ENCODE measurements at regions not wholly inside any gene's neighbourhood (a gene's known extent, or its start where the extent isn't known, plus 50 kb on each side); places are given as distances from the start of the nearest gene placed in this dataset.

- 82 to 86% methylated on average over 1 of the region's 1 CpG for WGBS, 2 donors
- no peak overlapping the region for H3K4me3 ChIP-seq (ENCODE audit: low read depth, poor library complexity, severe bottlenecking)
- TF ChIP-seq CTCF (IDR thresholded peaks at IDR 0.05) = no peak
- no peak for TF ChIP-seq POLR2A (IDR thresholded peaks at IDR 0.05)
- no peak for DNase-seq (ENCODE audit: low spot score in 2 of 2)
- intact Hi-C loops (cut with DNase I; ENCODE audit: low total_unique reads) = no loop called here
Observed at GRCh38 chr6:148044921-148045320, 297.7 kb upstream of the SASH1 start.

GRCh38 chr6:148053209-148053608 lies 289.4 kb upstream of the SASH1 start:
- WGBS, 2 donors = 95 to 96% methylated on average over 5 of the region's 5 CpGs
- TF ChIP-seq POLR2A (IDR thresholded peaks at IDR 0.05) (no peak), CTCF (IDR thresholded peaks at IDR 0.05) (no peak)
- intact Hi-C loops (cut with DNase I; ENCODE audit: low total_unique reads) = no loop called here
- no peak for DNase-seq (ENCODE audit: low spot score in 2 of 2)
- no peak overlapping the region for H3K4me3 ChIP-seq (ENCODE audit: low read depth, poor library complexity, severe bottlenecking)

GRCh38 chr6:148053796-148054195 lies 288.8 kb upstream of the SASH1 start:
- no peak overlapping the region for H3K4me3 ChIP-seq (ENCODE audit: low read depth, poor library complexity, severe bottlenecking)
- intact Hi-C loops (cut with DNase I; ENCODE audit: low total_unique reads) = no loop called here
- DNase-seq (ENCODE audit: low spot score in 2 of 2) = no peak
- TF ChIP-seq POLR2A (IDR thresholded peaks at IDR 0.05) = no peak

GRCh38 chr6:148054219-148054618 lies 288.4 kb upstream of the SASH1 start:
- intact Hi-C loops (cut with DNase I; ENCODE audit: low total_unique reads) = no loop called here
- TF ChIP-seq CTCF (IDR thresholded peaks at IDR 0.05) (no peak), POLR2A (IDR thresholded peaks at IDR 0.05) (no peak)
- no peak for DNase-seq (ENCODE audit: low spot score in 2 of 2)
- H3K4me3 ChIP-seq (ENCODE audit: low read depth, poor library complexity, severe bottlenecking) = no peak overlapping the region
- WGBS, 2 donors = 0 to 100% methylated on average over 1 of the region's 1 CpG

GRCh38 chr6:148055419-148055818 lies 287.2 kb upstream of the SASH1 start:
- intact Hi-C loops (cut with DNase I; ENCODE audit: low total_unique reads) = no loop called here
- WGBS, 2 donors = 82 to 83% methylated on average over 3 of the region's 3 CpGs
- TF ChIP-seq CTCF (IDR thresholded peaks at IDR 0.05) (no peak), POLR2A (IDR thresholded peaks at IDR 0.05) (no peak)
- no peak overlapping the region for H3K4me3 ChIP-seq (ENCODE audit: low read depth, poor library complexity, severe bottlenecking)
- no peak for DNase-seq (ENCODE audit: low spot score in 2 of 2)

- no peak for DNase-seq (ENCODE audit: low spot score in 2 of 2)
- TF ChIP-seq POLR2A (IDR thresholded peaks at IDR 0.05) (no peak), CTCF (IDR thresholded peaks at IDR 0.05) (no peak)
- intact Hi-C loops (cut with DNase I; ENCODE audit: low total_unique reads) = no loop called here
- H3K4me3 ChIP-seq (ENCODE audit: low read depth, poor library complexity, severe bottlenecking) = no peak overlapping the region
- 58 to 82% methylated on average over 1 of the region's 1 CpG for WGBS, 2 donors
Observed at GRCh38 chr6:148059869-148060268, 282.8 kb upstream of the SASH1 start.
